KG1 (cell line): ENCODE measurements at regions not wholly inside any gene's neighbourhood (a gene's known extent, or its start where the extent isn't known, plus 50 kb on each side); places are given as distances from the start of the nearest gene placed in this dataset.

ENCODE experiments used
- DNase-seq: peaks from one replicate; lab custom pipeline; 2025; lab: John Stamatoyannopoulos, UW

GRCh38 chr1:38539931-38540330 lies 319.6 kb downstream of the RRAGC start:
- DNase-seq: no peak

DNA sequence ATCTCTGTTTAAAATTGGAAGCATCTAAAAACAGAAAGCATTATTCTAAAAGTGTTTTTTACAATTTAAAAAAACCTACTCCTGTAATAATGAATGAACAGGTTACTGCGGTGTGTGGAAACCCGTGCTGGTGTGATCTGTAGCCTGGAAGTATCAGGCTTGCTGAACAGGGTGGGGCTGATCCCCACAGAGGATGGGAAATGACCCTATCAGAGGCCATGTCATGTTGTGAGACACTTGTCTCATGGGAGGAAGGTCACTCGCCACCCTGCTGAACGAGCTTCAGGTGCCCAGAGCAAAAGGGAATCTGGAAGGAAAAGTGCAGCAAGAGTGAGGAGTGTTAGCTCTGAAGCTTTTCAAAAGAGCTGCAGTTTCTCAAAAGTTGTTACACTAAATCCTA lies 320.7 kb downstream of the RRAGC start:
- DNase-seq: no peak

DNA sequence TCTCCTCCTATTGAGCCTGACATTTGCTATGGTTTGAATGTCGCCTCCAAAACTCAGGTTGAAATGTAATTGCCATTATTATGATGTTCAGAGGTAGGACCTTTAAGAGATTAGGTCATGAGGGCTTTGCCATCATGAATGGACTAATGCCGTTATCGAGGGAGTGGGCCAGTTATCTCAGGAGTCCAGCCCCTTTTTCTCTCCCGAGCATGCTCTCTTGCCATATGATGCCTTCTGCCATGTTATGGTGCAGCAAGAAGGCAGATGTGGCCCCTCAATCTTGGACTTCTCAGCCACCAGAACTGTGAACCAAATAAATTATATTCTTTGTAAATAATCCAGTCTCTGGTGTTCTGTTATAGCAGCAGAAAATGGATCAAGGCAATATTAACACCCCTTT lies 323.5 kb downstream of the RRAGC start:
- DNase-seq: no peak

GRCh38 chr1:38534473-38534823 lies 325.1 kb downstream of the RRAGC start:
- DNase-seq: no peak

- no peak for DNase-seq
These were observed 325.6 kb downstream of the RRAGC start for GRCh38 chr1:38533772-38534472.

DNA sequence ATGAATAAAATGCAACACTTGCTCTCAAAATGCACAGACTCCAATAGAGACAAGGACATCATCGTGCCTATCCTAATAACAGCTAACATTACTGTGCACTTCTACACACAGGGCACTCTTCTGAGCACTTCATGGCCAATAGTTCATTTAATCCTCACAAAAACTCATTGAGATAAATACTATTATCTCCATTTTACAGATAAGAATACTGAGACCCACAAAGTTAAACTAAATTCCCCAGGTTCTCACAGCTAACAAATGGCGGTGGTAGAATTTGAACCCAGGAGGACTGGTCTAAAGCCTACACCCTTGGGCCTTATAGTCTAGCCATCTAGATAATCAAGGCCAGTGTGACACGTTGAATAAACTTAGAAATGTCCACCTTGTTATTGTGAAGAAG lies 328.6 kb downstream of the RRAGC start:
- DNase-seq: no peak

GRCh38 chr1:38529946-38530345 lies 329.6 kb downstream of the RRAGC start:
- no peak for DNase-seq

GRCh38 chr1:38529391-38529790 lies 330.2 kb downstream of the RRAGC start:
- DNase-seq: no peak

GRCh38 chr1:38528623-38529022 lies 330.9 kb downstream of the RRAGC start:
- DNase-seq: no peak

- DNase-seq: no peak
These were observed 332.1 kb downstream of the RRAGC start for GRCh38 chr1:38527373-38527966.

DNA sequence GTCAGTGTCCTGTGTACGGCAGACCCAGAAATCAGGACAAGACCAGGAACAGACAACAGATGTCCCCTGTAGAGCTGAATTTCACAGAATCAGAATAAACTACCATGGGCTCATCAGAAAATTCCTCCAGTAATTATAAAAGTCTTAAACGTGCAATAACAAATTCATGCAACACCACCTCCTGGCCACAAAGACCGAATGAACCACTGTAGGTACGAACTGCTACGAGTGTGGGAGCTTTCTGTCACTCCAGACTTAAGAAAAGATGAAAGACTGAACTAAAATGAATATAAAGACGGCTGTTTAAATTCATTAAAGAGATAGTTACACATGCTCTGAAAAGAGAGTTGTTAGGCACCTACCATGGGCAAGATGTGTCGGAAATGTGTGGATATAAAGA lies 333.5 kb downstream of the RRAGC start:
- no peak for DNase-seq

- no peak for DNase-seq
These were observed 334.1 kb downstream of the RRAGC start for GRCh38 chr1:38525343-38526043.

GRCh38 chr1:38524025-38524641 lies 335.4 kb downstream of the RRAGC start:
- no peak for DNase-seq

- no peak for DNase-seq
These were observed 336.0 kb downstream of the RRAGC start for GRCh38 chr1:38523568-38523939.

GRCh38 chr1:38522915-38523567 lies 336.5 kb downstream of the RRAGC start:
- DNase-seq: no peak

- DNase-seq: no peak
These were observed 343.0 kb downstream of the RRAGC start for GRCh38 chr1:38516560-38516959.

- no peak for DNase-seq
These were observed 346.8 kb downstream of the RRAGC start for GRCh38 chr1:38512789-38513188.

- no peak for DNase-seq
These were observed 347.4 kb downstream of the RRAGC start for GRCh38 chr1:38512024-38512767.

- no peak for DNase-seq
These were observed 351.3 kb downstream of the RRAGC start for GRCh38 chr1:38508232-38508631.

DNA sequence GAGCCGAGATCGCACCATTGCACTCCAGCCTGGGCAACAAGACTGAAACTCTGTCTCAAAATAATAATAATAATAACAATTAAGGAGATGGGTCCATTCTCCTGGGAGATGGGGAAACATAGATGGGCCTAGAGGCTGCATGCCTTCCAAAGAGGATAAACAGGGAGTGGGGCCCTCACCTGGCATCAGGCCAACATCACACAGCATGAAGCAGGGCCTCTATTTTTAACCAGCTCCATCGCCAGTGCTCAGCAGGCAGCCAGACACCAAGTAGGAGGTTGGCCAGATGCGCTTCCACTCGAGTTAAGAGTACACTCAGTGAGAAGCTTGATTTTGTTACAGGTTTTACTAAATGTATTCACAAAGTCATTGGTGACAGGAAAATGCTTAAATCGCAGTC lies 352.0 kb downstream of the RRAGC start:
- no peak for DNase-seq

- DNase-seq: no peak
These were observed 353.6 kb downstream of the RRAGC start for GRCh38 chr1:38505944-38506343.

DNA sequence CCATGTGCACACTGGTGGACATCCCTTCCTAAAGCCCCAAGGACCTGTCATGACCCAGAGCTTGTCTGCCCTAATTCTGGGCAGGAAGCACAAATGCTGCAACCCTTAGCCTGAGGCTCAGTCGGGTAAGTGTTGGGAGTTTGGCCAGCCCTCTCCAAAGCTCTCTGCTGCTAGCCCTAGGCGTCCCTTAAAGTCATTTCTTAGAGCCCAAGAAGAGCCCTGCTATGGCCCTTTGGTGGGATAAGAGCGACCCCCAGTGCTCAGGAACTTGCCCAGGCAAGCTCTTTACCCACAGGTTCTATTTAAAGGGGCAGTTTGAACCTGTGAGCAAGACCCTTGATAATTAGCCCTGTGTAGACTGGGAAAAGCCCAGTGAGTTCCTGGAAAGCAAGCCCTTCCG lies 356.8 kb downstream of the RRAGC start:
- no peak for DNase-seq
